Cardiac muscle cell (in vitro differentiated cells and primary cell): ENCODE measurements at regions not wholly inside any gene's neighbourhood (a gene's known extent, or its start where the extent isn't known, plus 50 kb on each side); places are given as distances from the start of the nearest gene placed in this dataset.

Experiments
- DNase-seq, 2 donors: peaks; one replicate each; pipeline versions ENCODE4 v3.0.0 to v3.0.0-alpha.2; 2010 to 2017; ENCODE audit warnings: low read depth in 1 of 2, low spot score in 1 of 2
- H3K27ac ChIP-seq: fragments of 200-600 bp; sonication (generic); 2 replicates; pipeline ENCODE4 v1.5.1; 2016
- H3K27me3 ChIP-seq: fragments of 200-600 bp; sonication (generic); 2 replicates; pipeline ENCODE4 v1.6.0; 2016; ENCODE audit warnings: control low read depth
- H3K36me3 ChIP-seq: fragments of 200-600 bp; sonication (generic); 2 replicates; pipeline ENCODE4 v1.5.1; 2016; ENCODE audit warnings: control low read depth
- H3K4me1 ChIP-seq: fragments of 200-600 bp; sonication (generic); 2 replicates; pipeline ENCODE4 v1.8.1; 2017; ENCODE audit warnings: low read depth, mild to moderate bottlenecking, mixed run types
- H3K4me3 ChIP-seq: fragments of 200-600 bp; sonication (generic); 2 replicates; pipeline ENCODE4 v1.5.1; 2016; ENCODE audit warnings: mild to moderate bottlenecking
- H3K9me3 ChIP-seq: fragments of 200-600 bp; sonication (generic); 2 replicates; pipeline ENCODE4 v1.5.1; 2017; ENCODE audit warnings: low read depth, mild to moderate bottlenecking, control low read depth
- TF ChIP-seq, protein P1 (sequence below): IDR thresholded peaks from 2 replicates; pipeline ENCODE4 v1.5.1; 2012; ENCODE audit warnings: low read depth, mild to moderate bottlenecking, low read length

DNA sequence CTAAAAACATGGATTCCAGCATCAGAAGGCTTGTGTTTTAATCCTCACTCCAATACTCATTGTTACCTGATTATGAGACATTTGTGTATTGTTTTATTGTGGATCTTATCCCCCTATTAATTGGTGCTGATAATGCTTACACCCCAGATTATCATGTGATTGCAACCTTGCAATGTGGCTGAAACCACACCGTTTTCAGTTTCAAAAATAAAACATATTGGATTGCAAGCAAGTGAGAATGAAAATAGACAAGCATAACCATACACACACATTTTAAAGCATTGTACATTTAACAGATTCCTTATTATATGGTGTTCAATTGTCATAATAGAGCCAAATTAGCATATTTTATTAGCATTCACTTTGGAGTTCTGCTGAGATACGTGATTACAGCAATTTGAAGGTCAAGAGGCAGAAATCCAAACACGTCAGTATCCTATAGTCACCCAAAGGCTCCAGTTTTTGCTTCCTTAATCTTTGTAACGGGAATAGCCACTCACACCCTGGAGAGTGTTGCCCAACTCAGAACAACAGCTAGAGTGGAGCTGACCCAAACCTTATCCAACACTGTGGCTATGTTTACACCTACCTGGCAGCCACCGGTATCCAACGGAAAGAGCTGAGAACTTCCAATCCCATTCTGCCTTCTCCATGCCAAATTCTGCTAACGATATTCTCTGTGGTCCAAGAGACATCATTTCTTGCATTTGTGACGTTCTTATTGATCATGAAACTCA lies 317.1 kb upstream of the KLF6 start:
- Histone ChIP-seq H3K4me3 (no peak overlapping the region), H3K27ac (no peak overlapping the region), H3K4me1 (no peaks in the 10 kb centered on the region), H3K36me3 (no peaks in the 10 kb centered on the region), H3K27me3 (no peaks in the 10 kb centered on the region), H3K9me3 (no peaks in the 10 kb centered on the region)
- no peak for DNase-seq
- TF ChIP-seq, protein P1, sequence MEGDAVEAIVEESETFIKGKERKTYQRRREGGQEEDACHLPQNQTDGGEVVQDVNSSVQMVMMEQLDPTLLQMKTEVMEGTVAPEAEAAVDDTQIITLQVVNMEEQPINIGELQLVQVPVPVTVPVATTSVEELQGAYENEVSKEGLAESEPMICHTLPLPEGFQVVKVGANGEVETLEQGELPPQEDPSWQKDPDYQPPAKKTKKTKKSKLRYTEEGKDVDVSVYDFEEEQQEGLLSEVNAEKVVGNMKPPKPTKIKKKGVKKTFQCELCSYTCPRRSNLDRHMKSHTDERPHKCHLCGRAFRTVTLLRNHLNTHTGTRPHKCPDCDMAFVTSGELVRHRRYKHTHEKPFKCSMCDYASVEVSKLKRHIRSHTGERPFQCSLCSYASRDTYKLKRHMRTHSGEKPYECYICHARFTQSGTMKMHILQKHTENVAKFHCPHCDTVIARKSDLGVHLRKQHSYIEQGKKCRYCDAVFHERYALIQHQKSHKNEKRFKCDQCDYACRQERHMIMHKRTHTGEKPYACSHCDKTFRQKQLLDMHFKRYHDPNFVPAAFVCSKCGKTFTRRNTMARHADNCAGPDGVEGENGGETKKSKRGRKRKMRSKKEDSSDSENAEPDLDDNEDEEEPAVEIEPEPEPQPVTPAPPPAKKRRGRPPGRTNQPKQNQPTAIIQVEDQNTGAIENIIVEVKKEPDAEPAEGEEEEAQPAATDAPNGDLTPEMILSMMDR: no peak

DNA sequence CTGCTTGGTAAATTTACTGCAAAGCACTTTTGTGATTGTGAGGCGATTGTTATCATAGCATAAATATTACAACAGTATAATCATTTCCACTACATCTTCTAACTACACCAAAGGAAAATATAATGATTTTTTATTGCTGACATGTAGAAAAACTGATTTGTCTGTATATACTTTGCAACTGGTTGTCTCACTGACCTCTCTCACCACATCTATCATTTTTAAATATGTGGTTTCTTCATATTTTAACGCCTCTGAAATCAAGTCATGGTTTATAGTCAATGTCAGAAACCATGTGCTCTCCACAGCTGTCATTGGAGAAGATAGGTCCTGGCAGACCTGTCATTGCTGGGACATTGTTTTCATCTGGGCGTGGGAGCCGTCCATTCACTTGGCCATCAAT lies 315.4 kb upstream of the KLF6 start:
- H3K27ac ChIP-seq: no peak overlapping the region
- no peaks in the 10 kb centered on the region for H3K36me3 ChIP-seq
- no peaks in the 10 kb centered on the region for H3K4me1 ChIP-seq
- H3K27me3 ChIP-seq: no peaks in the 10 kb centered on the region
- no peak overlapping the region for H3K4me3 ChIP-seq
- H3K9me3 ChIP-seq: no peaks in the 10 kb centered on the region
- DNase-seq: no peak
- TF ChIP-seq, protein P1: no peak

DNA sequence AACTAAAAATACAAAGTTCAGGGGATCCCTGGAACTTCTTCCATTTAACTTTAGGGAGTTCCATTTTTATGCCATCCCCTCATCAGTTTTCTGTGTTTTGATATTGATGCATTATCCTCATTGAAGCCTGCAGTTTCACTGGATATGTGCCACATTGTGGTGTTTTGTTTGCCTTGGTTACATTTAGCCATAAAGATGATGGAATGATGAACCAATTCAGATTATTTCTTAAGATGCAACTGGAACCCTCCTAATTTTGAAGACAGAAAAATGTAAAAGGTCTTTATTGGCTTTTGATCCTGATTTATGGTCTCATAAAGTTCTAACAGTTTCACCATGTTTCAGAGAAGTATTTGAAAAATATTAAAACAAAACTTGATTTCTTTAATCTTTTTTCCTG lies 314.2 kb upstream of the KLF6 start:
- TF ChIP-seq, protein P1: no peak
- Histone ChIP-seq H3K27ac (no peak overlapping the region), H3K4me3 (no peak overlapping the region), H3K9me3 (no peaks in the 10 kb centered on the region), H3K4me1 (no peaks in the 10 kb centered on the region), H3K27me3 (no peaks in the 10 kb centered on the region), H3K36me3 (no peaks in the 10 kb centered on the region)
- no peak for DNase-seq

DNA sequence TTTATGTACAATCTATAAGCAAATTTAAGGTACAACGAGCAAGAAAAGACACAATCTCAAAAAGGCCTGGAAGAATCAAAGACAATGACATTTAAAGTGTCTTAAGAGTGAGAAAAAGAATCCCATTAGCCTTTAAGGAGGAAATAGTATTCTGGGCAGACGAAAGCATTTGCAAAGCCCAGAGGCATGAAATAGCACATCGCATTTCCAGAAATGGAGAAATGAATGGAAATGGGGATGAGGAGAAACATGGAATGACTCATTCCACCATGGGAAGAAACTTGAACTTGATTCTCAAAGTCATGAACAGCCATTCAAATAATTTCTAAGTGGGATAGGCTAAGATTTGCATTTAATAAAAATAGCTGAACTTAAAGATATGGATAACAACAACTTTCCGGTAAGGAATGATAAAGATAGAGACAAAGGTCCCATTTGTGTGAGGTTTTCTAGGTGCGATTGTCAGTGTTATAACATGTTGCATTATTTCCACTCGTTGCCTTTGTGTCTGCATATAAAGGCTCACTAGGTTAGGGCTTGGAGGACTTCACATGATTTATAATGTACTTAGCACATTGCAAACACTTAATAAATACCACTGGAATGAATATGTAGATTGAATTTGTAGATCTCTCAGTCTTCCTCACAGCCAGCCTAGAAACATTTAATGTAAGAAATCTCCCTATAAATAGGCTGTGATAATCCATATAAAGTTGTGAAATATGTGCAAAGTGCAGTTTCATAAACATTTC lies 310.3 kb upstream of the KLF6 start:
- no peak for DNase-seq
- no peaks in the 10 kb centered on the region for H3K9me3 ChIP-seq
- no peak overlapping the region for H3K4me3 ChIP-seq
- H3K27me3 ChIP-seq: no peaks in the 10 kb centered on the region
- H3K27ac ChIP-seq: no peak overlapping the region
- H3K4me1 ChIP-seq: no peaks in the 10 kb centered on the region
- H3K36me3 ChIP-seq: no peaks in the 10 kb centered on the region
- TF ChIP-seq, protein P1: no peak

DNA sequence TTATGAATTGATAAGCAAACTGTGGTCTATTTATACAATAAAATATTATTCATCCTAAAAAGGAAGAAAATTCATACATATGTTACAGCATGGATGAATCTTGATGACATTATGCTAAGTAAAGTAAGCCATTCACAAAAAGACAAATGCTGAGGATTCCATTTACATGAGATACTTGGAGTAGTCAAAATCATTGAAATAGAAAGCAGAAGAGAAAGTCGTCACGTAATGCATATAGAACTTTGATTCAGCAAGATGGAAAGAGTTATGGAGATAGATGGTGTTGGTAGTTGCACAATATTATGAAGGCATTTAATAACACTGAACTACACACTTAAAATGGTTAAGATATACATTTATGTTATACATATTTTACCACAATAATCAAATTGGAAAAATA lies 309.7 kb upstream of the KLF6 start:
- no peak for DNase-seq
- no peaks in the 10 kb centered on the region for H3K4me1 ChIP-seq
- H3K27me3 ChIP-seq: no peaks in the 10 kb centered on the region
- TF ChIP-seq, protein P1: no peak
- no peak overlapping the region for H3K27ac ChIP-seq
- no peaks in the 10 kb centered on the region for H3K36me3 ChIP-seq
- H3K4me3 ChIP-seq: no peak overlapping the region
- H3K9me3 ChIP-seq: no peaks in the 10 kb centered on the region
